Adrenal gland (tissue), 5 donors: ENCODE measurements at regions not wholly inside any gene's neighbourhood (a gene's known extent, or its start where the extent isn't known, plus 50 kb on each side); places are given as distances from the start of the nearest gene placed in this dataset.

Experiments used
- POLR2A ChIP-seq, 2 donors: fragments of 450-650 bp; IDR thresholded peaks; one replicate each; pipeline ENCODE4 v1.6.1; 2017; ENCODE audit warnings: antibody characterized with exemption in 2 of 2, mild to moderate bottlenecking in 2 of 2, moderate library complexity in 1 of 2
- TF ChIP-seq, protein P1 (sequence below), 6 experiments: fragments of 450-650 bp in 4 of 6; fragments of 200-600 bp in 2 of 6; sonication (generic) in 1 of 6; IDR thresholded peaks; 1 replicate in 5 of 6; 2 replicates in 1 of 6; pipeline versions ENCODE4 v1.5.1 to v1.8.0; 2016 to 2021; ENCODE audit warnings: antibody characterized with exemption in 6 of 6, mild to moderate bottlenecking in 2 of 6, moderate library complexity in 1 of 6
- donor health status: DM: no; HTN: no; CAD: no.

DNA sequence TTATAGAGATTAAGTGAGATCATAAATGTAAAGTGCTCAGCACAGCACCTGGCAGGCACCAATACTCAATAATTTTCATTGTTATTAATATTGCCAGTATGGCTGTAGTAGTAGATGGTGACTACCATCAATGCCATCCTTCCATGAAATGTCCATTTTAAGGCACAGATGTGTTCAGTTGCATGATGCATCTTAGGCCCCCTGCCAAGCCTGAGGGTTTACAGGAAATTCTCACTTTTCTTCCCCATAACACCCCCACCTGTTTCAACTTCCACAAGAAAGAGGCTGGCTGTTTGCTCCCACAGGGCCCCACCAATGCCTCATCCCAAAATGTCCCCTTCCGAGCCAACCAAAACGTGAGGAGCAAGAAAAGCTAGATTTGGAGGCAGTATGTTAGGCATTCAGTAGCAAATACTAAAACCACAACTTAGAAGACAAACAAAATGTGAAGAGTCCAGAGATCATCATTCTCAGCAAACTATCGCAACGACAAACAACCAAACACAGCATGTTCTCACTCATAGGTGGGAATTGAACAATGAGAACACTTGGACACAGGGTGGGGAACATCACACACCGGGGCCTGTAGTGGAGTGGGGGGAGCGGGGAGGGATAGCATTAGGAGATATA lies 110.6 kb upstream of the NHSL1 start:
- TF ChIP-seq, protein P1, sequence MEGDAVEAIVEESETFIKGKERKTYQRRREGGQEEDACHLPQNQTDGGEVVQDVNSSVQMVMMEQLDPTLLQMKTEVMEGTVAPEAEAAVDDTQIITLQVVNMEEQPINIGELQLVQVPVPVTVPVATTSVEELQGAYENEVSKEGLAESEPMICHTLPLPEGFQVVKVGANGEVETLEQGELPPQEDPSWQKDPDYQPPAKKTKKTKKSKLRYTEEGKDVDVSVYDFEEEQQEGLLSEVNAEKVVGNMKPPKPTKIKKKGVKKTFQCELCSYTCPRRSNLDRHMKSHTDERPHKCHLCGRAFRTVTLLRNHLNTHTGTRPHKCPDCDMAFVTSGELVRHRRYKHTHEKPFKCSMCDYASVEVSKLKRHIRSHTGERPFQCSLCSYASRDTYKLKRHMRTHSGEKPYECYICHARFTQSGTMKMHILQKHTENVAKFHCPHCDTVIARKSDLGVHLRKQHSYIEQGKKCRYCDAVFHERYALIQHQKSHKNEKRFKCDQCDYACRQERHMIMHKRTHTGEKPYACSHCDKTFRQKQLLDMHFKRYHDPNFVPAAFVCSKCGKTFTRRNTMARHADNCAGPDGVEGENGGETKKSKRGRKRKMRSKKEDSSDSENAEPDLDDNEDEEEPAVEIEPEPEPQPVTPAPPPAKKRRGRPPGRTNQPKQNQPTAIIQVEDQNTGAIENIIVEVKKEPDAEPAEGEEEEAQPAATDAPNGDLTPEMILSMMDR (IDR thresholded peaks at IDR 0.05) = no peak
- TF ChIP-seq POLR2A (IDR thresholded peaks at IDR 0.05) = no peak
